Karpas-422 (cell line): ENCODE measurements at regions not wholly inside any gene's neighbourhood (a gene's known extent, or its start where the extent isn't known, plus 50 kb on each side); places are given as distances from the start of the nearest gene placed in this dataset.

ENCODE experiments used
- DNase-seq: peaks from one replicate; pipeline ENCODE4 v3.0.0-alpha.2; 2015
- H2AFZ ChIP-seq: fragments of 200-600 bp; sonication (generic); 2 replicates; pipeline ENCODE4 v1.6.1; 2014; ENCODE audit warnings: antibody characterized with exemption, low read length, mixed read lengths
- H3K27ac ChIP-seq: fragments of 200-600 bp; sonication (generic); 2 replicates; pipeline ENCODE4 v1.5.1; 2014; ENCODE audit warnings: mild to moderate bottlenecking, low read length, moderate library complexity
- H3K27me3 ChIP-seq: fragments of 200-600 bp; sonication (generic); 2 replicates; pipeline ENCODE4 v1.6.1; 2014; ENCODE audit warnings: low read length, mixed read lengths
- H3K36me3 ChIP-seq: fragments of 200-600 bp; sonication (generic); 2 replicates; pipeline ENCODE4 v1.6.1; 2014; ENCODE audit warnings: low read length, mixed read lengths; ENCODE audit not compliant: insufficient read depth
- H3K4me1 ChIP-seq: fragments of 200-600 bp; sonication (generic); 2 replicates; pipeline ENCODE4 v1.6.1; 2014; ENCODE audit warnings: mild to moderate bottlenecking, low read length, mixed read lengths
- H3K4me2 ChIP-seq: fragments of 200-600 bp; sonication (generic); 2 replicates; pipeline ENCODE4 v1.6.1; 2014; ENCODE audit warnings: low read length, low read depth, mild to moderate bottlenecking; ENCODE audit not compliant: poor library complexity, severe bottlenecking
- H3K4me3 ChIP-seq: fragments of 200-600 bp; sonication (generic); 2 replicates; pipeline ENCODE4 v1.5.1; 2014; ENCODE audit warnings: mild to moderate bottlenecking, antibody characterized with exemption, low read length, mixed read lengths
- H3K79me2 ChIP-seq: fragments of 200-600 bp; sonication (generic); 2 replicates; pipeline ENCODE4 v1.6.1; 2014; ENCODE audit warnings: mild to moderate bottlenecking, low read length, mixed read lengths
- H3K9ac ChIP-seq: fragments of 200-600 bp; sonication (generic); 2 replicates; pipeline ENCODE4 v1.6.0; 2014; ENCODE audit warnings: low read length
- H3K9me2 ChIP-seq: fragments of 200-600 bp; sonication (generic), shearing (Covaris generic); replicated peaks from 2 replicates; pipeline ENCODE4 v1.6.0; 2014; ENCODE audit warnings: mild to moderate bottlenecking, low read length, moderate library complexity; ENCODE audit not compliant: insufficient read depth
- H3K9me3 ChIP-seq: fragments of 300-700, 200-600 bp; sonication (generic); 2 replicates; pipeline ENCODE4 v1.6.1; 2014; ENCODE audit warnings: low read length, mixed read lengths
- H4K20me1 ChIP-seq: fragments of 200-600 bp; sonication (generic); 2 replicates; pipeline ENCODE4 v1.6.1; 2014; ENCODE audit warnings: mild to moderate bottlenecking, antibody characterized with exemption, low read length, low read depth; ENCODE audit not compliant: insufficient read depth

DNA sequence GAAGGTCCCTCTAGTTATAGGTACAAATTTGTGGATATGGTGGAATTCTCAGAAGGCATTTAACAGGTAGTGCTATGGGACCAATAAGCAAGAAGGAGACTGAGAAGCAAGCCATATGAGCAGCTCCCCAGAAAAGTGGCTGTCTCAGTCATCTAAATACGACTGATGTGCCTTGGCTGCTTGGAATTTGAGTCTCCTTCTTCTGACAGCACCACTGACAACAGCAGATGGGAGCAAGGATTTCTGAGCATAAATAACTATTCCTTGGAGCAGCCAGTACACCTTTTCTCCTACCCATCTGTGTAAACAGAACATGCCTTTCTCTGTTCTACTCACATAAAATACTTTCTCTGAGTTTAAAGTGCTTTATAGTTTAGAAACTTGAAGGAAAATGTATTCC lies 196.2 kb downstream of the GABRG1 start:
- H3K9me3 ChIP-seq: peaks cover 28% of the 10 kb centered on the region
- H3K4me3 ChIP-seq: no peak overlapping the region
- no peaks in the 10 kb centered on the region for H4K20me1 ChIP-seq
- no peaks in the 10 kb centered on the region for H3K4me1 ChIP-seq
- H3K9me2 ChIP-seq: no peaks in the 10 kb centered on the region
- no peak for DNase-seq
- no peaks in the 10 kb centered on the region for H3K27me3 ChIP-seq
- H3K4me2 ChIP-seq: no peak overlapping the region
- no peak overlapping the region for H3K9ac ChIP-seq
- H3K79me2 ChIP-seq: no peaks in the 10 kb centered on the region
- no peaks in the 10 kb centered on the region for H3K36me3 ChIP-seq
- no peak overlapping the region for H2AFZ ChIP-seq
- no peak overlapping the region for H3K27ac ChIP-seq

- Histone ChIP-seq H2AFZ (no peak overlapping the region), H3K27ac (no peak overlapping the region), H3K9me3 (peaks cover 34% of the 10 kb centered on the region)
These were observed 198.0 kb downstream of the GABRG1 start for GRCh38 chr4:45925809-45926208.

DNA sequence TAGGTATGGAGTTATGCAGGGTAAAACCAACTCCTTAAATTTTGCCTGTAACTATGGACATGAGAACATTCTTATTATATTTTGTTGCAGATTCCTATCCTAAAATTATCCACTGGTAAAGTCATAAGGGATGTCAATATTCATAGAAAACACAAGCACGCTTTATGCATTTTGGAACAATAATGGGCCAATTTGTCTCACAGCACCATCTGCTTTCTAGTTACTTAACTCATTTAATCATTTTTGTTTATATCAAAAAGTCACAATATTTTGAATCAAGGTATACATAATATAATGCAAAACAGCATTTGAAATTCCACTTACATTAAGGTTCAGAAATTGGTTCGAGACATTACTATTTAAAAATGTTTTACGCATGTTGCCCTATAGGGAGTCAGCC lies 203.0 kb downstream of the GABRG1 start:
- DNase-seq: no peak

More at GRCh38 chr4:45925809-45926208, 198.0 kb downstream of the GABRG1 start:
- Histone ChIP-seq H3K4me1 (no peaks in the 10 kb centered on the region), H4K20me1 (no peaks in the 10 kb centered on the region), H3K9me2 (no peaks in the 10 kb centered on the region), H3K4me3 (no peak overlapping the region), H3K36me3 (no peaks in the 10 kb centered on the region), H3K79me2 (no peaks in the 10 kb centered on the region), H3K27me3 (no peaks in the 10 kb centered on the region), H3K9ac (no peak overlapping the region), H3K4me2 (no peak overlapping the region)
- no peak for DNase-seq

DNA sequence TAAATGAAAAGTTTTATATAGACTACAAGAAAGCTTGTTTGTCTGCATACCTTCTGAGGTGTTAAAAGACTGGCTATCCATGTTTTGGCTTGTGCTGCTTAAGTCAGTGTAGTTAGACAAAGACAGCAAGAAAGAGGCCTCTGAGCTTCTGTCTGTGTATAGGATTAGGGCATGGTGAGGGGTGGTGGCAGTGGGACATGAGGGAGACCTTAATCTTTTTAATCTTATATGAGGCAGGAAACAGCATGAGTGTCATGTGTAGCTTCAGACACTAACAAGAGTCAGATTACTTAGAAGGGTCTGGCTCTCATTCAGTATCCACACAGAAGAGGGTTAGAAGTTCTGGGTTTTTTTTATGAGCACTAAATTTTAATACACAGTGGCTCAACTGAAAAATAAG lies 213.3 kb downstream of the GABRG1 start:
- no peak overlapping the region for H2AFZ ChIP-seq
- H3K9me3 ChIP-seq: peaks cover 27% of the 10 kb centered on the region
- no peaks in the 10 kb centered on the region for H3K4me1 ChIP-seq
- H3K4me3 ChIP-seq: no peak overlapping the region
- no peaks in the 10 kb centered on the region for H4K20me1 ChIP-seq
- no peaks in the 10 kb centered on the region for H3K36me3 ChIP-seq
- DNase-seq: no peak
- H3K9ac ChIP-seq: no peak overlapping the region
- no peak overlapping the region for H3K27ac ChIP-seq
- H3K27me3 ChIP-seq: no peaks in the 10 kb centered on the region
- H3K9me2 ChIP-seq: no peaks in the 10 kb centered on the region
- H3K79me2 ChIP-seq: no peaks in the 10 kb centered on the region
- H3K4me2 ChIP-seq: no peak overlapping the region

More for the DNA sequence above, 203.0 kb downstream of the GABRG1 start:
- H3K9me2 ChIP-seq: no peaks in the 10 kb centered on the region
- H3K27ac ChIP-seq: no peak overlapping the region
- H4K20me1 ChIP-seq: no peaks in the 10 kb centered on the region
- no peaks in the 10 kb centered on the region for H3K27me3 ChIP-seq
- H3K4me3 ChIP-seq: no peak overlapping the region
- H3K36me3 ChIP-seq: no peaks in the 10 kb centered on the region
- H3K9me3 ChIP-seq: peaks cover 29% of the 10 kb centered on the region
- no peak overlapping the region for H3K9ac ChIP-seq
- no peaks in the 10 kb centered on the region for H3K79me2 ChIP-seq
- H2AFZ ChIP-seq: no peak overlapping the region
- H3K4me2 ChIP-seq: no peak overlapping the region
- no peaks in the 10 kb centered on the region for H3K4me1 ChIP-seq

DNA sequence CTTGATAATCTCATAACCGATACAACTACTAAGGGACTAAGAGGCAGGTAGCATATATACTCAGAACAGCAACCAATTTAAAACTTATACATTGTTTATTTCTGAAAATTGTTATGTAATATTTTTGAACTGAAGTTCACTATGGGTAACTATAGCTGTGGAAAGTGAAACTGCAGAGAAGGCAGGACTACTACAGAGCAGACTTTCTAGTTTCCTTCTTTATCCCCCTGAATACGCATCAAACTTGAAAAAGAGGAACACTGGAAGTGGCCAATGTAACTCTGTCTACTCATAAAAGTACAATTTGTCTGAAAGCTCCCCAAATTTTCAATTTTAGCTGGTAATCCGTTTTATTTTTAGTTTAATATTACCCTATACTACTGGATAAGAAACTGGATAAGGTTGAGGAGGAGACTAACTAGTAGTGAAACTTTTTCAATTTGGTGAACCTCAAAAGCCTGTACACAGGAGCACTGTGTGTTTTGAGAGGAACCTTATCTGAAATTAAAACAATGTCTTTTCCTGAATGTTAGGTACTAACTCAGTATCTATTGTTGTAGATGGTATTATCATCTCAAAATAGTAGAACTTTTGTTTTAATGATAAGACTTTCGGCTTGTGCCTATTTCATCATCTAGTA lies 225.8 kb downstream of the GABRG1 start:
- Histone ChIP-seq H3K27ac (no peak overlapping the region), H3K4me2 (no peak overlapping the region), H3K9ac (no peak overlapping the region), H2AFZ (no peak overlapping the region), H4K20me1 (no peaks in the 10 kb centered on the region), H3K9me3 (peaks cover 26% of the 10 kb centered on the region), H3K79me2 (no peaks in the 10 kb centered on the region), H3K4me1 (no peaks in the 10 kb centered on the region), H3K36me3 (no peaks in the 10 kb centered on the region), H3K27me3 (no peaks in the 10 kb centered on the region), H3K4me3 (no peak overlapping the region), H3K9me2 (no peaks in the 10 kb centered on the region)
- no peak for DNase-seq

GRCh38 chr4:45883421-45883820 lies 240.4 kb downstream of the GABRG1 start:
- Histone ChIP-seq H3K9ac (no peak overlapping the region), H2AFZ (no peak overlapping the region), H4K20me1 (no peaks in the 10 kb centered on the region), H3K4me2 (no peak overlapping the region), H3K79me2 (no peaks in the 10 kb centered on the region), H3K4me1 (no peaks in the 10 kb centered on the region), H3K27me3 (no peaks in the 10 kb centered on the region), H3K36me3 (no peaks in the 10 kb centered on the region), H3K27ac (no peak overlapping the region), H3K9me3 (peaks cover 38% of the 10 kb centered on the region), H3K4me3 (no peak overlapping the region), H3K9me2 (no peaks in the 10 kb centered on the region)
- no peak for DNase-seq

GRCh38 chr4:45876235-45876890 lies 247.5 kb downstream of the GABRG1 start:
- Histone ChIP-seq H4K20me1 (no peaks in the 10 kb centered on the region), H2AFZ (no peak overlapping the region), H3K4me2 (no peak overlapping the region), H3K27me3 (no peaks in the 10 kb centered on the region), H3K27ac (no peak overlapping the region), H3K9ac (no peak overlapping the region), H3K36me3 (no peaks in the 10 kb centered on the region), H3K9me3 (peaks cover 38% of the 10 kb centered on the region), H3K4me3 (no peak overlapping the region), H3K4me1 (no peaks in the 10 kb centered on the region), H3K9me2 (no peaks in the 10 kb centered on the region), H3K79me2 (no peaks in the 10 kb centered on the region)
- DNase-seq: no peak

DNA sequence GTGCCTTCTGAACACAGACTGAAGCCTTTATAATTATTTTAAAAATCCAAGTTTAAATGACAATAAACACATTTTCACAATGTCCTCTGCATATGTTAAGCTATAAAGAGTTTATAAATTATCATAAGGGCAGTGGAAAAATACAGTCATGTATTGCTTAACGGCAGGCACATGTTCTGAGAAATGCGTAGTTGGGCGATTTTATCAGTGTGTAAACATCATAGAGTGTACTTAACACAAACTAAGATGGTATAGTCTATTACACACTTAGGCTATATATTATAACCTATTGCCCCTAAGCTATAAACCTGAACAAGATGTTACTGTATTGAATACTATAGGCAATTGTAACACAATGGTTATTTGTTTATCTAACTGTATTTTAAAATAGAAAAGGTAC lies 254.7 kb downstream of the GABRG1 start:
- Histone ChIP-seq H3K9me3 (peaks cover 17% of the 10 kb centered on the region), H4K20me1 (no peaks in the 10 kb centered on the region), H3K9ac (no peak overlapping the region), H3K4me1 (no peaks in the 10 kb centered on the region), H3K79me2 (no peaks in the 10 kb centered on the region), H3K9me2 (no peaks in the 10 kb centered on the region), H3K27me3 (no peaks in the 10 kb centered on the region), H3K4me3 (no peak overlapping the region), H2AFZ (no peak overlapping the region), H3K4me2 (no peak overlapping the region), H3K27ac (no peak overlapping the region), H3K36me3 (no peaks in the 10 kb centered on the region)
- DNase-seq: no peak
